ENCODE measurements at regions not wholly inside any gene's neighbourhood (a gene's known extent, or its start where the extent isn't known, plus 50 kb on each side); places are given as distances from the start of the nearest gene placed in this dataset.

DNA sequence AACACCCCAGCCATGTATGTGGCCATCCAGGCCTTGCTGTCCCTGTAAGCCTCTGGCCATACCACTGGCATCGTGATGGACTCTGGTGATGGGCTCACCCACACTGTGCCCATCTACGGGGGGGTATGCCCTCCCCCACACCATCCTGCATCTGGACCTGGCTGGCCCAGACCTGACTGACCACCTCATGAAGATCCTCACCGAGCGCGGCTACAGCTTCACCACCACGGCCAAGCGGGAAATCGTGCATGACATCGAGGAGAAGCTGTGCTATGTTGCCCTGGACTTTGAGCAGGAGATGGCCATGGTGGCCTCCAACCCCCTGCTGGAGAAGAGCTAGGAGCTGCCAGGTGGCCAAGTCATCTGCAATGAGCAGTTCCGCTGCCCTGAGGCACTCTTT lies 80.4 kb upstream of the ZCCHC2 start:
- no peak for DNase-seq (ENCODE audit: low spot score in 2 of 2)
- Mint-ChIP-seq H3K27ac (no peak overlapping the region), H3K4me3 (no peak overlapping the region), H3K36me3 (no peaks in the 10 kb centered on the region), H3K4me1 (peaks cover 7% of the 10 kb centered on the region), H3K9me3 (no peaks in the 10 kb centered on the region)
- no peak for ATAC-seq

DNA sequence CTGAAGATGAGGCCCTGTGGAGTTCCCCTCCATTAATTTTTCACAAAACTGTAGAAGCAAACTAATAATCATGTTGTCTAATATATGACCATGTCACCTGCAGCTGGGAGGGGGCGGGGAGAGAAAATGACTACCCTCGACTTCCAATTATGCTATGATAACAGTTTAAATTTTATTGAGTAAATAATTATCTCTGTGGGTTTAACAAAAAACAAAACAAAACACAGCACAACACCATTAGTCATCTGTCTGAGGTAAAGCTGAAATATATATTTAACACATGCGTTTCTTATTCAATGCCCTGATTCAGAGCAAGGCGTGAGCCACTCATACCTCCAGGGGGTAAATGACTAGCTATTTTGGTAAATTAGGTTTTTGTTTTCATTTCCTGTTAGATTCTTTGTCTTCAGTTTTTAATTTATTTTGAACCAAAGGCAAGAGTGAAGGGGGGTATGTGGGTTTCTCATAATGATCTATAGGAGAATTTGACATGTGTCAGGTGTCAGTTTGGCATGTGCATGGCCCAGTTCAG lies 77.4 kb upstream of the ZCCHC2 start:
- ATAC-seq (peak; percentile 96), DNase-seq (ENCODE audit: low spot score in 2 of 2) (no peak)
- Mint-ChIP-seq H3K4me3 (no peak overlapping the region), H3K4me1 (peaks cover 7% of the 10 kb centered on the region), H3K9me3 (no peaks in the 10 kb centered on the region), H3K36me3 (no peaks in the 10 kb centered on the region), H3K27ac (peak overlapping the region; percentile 3)

DNA sequence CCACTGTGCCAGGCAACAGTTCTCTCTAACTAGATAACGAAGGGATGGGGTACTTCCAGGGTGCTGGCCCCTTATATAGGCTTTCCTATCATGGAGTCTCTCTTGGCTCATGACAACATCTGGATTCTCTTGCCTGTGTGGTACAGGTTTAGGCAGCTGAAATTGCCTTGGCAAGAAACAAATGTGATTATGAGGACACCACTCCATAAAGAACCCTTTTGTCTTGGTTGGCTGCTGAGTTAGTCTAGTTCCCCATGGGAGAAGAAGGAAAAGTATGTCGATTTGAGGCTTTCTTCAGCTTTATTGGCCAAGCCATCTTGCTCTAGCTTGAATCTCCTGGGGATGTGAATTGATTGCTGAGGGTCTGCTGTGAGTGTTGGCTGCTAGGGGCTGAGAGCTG lies 76.3 kb upstream of the ZCCHC2 start:
- Mint-ChIP-seq H3K9me3 (no peaks in the 10 kb centered on the region), H3K4me3 (no peak overlapping the region), H3K36me3 (no peaks in the 10 kb centered on the region), H3K27ac (no peak overlapping the region), H3K4me1 (peaks cover 7% of the 10 kb centered on the region)
- DNase-seq (ENCODE audit: low spot score in 2 of 2) = no peak
- no peak for ATAC-seq

- Mint-ChIP-seq H3K4me3 (no peak overlapping the region), H3K9me3 (no peaks in the 10 kb centered on the region), H3K36me3 (no peaks in the 10 kb centered on the region), H3K4me1 (peaks cover 11% of the 10 kb centered on the region), H3K27ac (no peak overlapping the region)
- ATAC-seq (no peak), DNase-seq (ENCODE audit: low spot score in 2 of 2) (no peak)
These were observed 75.2 kb upstream of the ZCCHC2 start for GRCh38 chr18:62447652-62448051.

GRCh38 chr18:62448426-62448825 lies 74.4 kb upstream of the ZCCHC2 start:
- no peak overlapping the region for H3K4me3 Mint-ChIP-seq
- DNase-seq (ENCODE audit: low spot score in 2 of 2) (peak in 1 of 2 donors; percentile 41), ATAC-seq (no peak)
- H3K36me3 Mint-ChIP-seq = no peaks in the 10 kb centered on the region
- H3K9me3 Mint-ChIP-seq = no peaks in the 10 kb centered on the region
- H3K4me1 Mint-ChIP-seq = peaks cover 16% of the 10 kb centered on the region
- H3K27ac Mint-ChIP-seq = no peak overlapping the region

DNA sequence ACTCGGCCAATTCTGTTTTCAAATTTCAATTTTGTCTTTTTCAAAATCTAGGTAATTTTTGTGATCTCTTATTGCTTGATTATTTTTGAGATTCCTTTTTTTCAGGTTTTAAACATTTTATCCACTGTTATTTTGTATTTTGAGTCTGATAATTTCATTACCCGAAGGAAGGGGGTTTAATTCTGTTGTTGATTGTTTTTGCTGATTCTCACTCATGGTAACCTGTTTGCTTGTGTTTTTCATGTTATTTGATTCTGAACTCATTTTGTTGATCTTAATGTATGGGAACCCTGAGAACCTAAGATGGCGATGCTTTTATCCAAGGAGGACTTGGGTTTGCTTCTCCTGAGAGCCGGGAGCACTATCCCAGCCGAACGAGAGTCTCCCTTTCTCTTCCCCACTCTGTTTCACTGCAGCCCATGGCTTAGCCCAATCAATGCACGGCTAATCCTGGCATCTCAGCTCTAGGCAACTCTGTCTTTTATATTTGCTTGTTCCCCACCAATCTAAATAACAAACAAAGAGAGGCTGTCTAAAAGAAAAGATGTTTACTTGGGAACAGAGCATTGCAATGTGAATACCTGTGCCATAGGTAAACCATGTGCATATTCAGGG lies 73.2 kb upstream of the ZCCHC2 start:
- Mint-ChIP-seq H3K4me1 (peaks cover 24% of the 10 kb centered on the region), H3K4me3 (no peak overlapping the region), H3K36me3 (no peaks in the 10 kb centered on the region), H3K9me3 (no peaks in the 10 kb centered on the region), H3K27ac (no peak overlapping the region)
- no peak for ATAC-seq
- DNase-seq (ENCODE audit: low spot score in 2 of 2) = peak in 1 of 2 donors; percentile 38

GRCh38 chr18:62450175-62450545 lies 72.7 kb upstream of the ZCCHC2 start:
- no peak overlapping the region for H3K27ac Mint-ChIP-seq
- DNase-seq (ENCODE audit: low spot score in 2 of 2) (peak in 1 of 2 donors; percentile 37), ATAC-seq (no peak)
- H3K9me3 Mint-ChIP-seq = no peaks in the 10 kb centered on the region
- peaks cover 24% of the 10 kb centered on the region for H3K4me1 Mint-ChIP-seq
- no peaks in the 10 kb centered on the region for H3K36me3 Mint-ChIP-seq
- no peak overlapping the region for H3K4me3 Mint-ChIP-seq

- DNase-seq (ENCODE audit: low spot score in 2 of 2) = peak in 1 of 2 donors; percentile 44
- H3K27ac Mint-ChIP-seq = no peak overlapping the region
- no peaks in the 10 kb centered on the region for H3K9me3 Mint-ChIP-seq
- peaks cover 19% of the 10 kb centered on the region for H3K4me1 Mint-ChIP-seq
- no peak for ATAC-seq
- no peak overlapping the region for H3K4me3 Mint-ChIP-seq
- no peaks in the 10 kb centered on the region for H3K36me3 Mint-ChIP-seq
These were observed 72.0 kb upstream of the ZCCHC2 start for GRCh38 chr18:62450546-62451410.

GRCh38 chr18:62452280-62452831 lies 70.5 kb upstream of the ZCCHC2 start:
- Mint-ChIP-seq H3K4me1 (peaks cover 17% of the 10 kb centered on the region), H3K9me3 (no peaks in the 10 kb centered on the region), H3K27ac (no peak overlapping the region), H3K4me3 (no peak overlapping the region), H3K36me3 (no peaks in the 10 kb centered on the region)
- DNase-seq (ENCODE audit: low spot score in 2 of 2) (peak in 1 of 2 donors; percentile 65), ATAC-seq (peak; percentile 68)

DNA sequence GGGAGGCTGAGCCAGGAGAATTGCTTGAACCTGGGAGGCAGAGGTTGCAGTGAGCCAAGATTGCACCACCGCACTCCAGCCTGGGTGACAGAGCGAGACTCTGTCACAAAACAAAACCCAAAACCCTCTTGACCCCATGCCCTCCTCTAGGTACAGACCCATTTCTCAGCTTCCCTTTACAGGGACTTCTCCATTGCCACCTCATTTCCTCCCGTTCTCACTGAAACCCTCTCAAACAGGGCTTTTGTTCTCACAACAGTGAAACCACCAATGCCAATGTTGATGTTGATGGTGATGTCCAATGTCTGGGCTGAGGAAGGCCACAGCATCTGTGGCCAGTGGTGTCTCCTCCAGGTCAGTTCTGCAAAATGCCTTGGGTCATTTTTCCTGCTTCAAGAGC lies 69.0 kb upstream of the ZCCHC2 start:
- no peaks in the 10 kb centered on the region for H3K36me3 Mint-ChIP-seq
- peak in 1 of 2 donors; percentile 60 for DNase-seq (ENCODE audit: low spot score in 2 of 2)
- ATAC-seq = peak; percentile 83
- H3K4me1 Mint-ChIP-seq = peaks cover 17% of the 10 kb centered on the region
- H3K27ac Mint-ChIP-seq = peak overlapping the region; percentile 55
- no peaks in the 10 kb centered on the region for H3K9me3 Mint-ChIP-seq
- no peak overlapping the region for H3K4me3 Mint-ChIP-seq

- ATAC-seq = no peak
- Mint-ChIP-seq H3K27ac (peak overlapping the region; percentile 55), H3K4me1 (peaks cover 17% of the 10 kb centered on the region), H3K36me3 (no peaks in the 10 kb centered on the region), H3K9me3 (no peaks in the 10 kb centered on the region), H3K4me3 (no peak overlapping the region)
- DNase-seq (ENCODE audit: low spot score in 2 of 2) = peak in 1 of 2 donors; percentile 46
These were observed 68.3 kb upstream of the ZCCHC2 start for GRCh38 chr18:62454527-62454926.

DNA sequence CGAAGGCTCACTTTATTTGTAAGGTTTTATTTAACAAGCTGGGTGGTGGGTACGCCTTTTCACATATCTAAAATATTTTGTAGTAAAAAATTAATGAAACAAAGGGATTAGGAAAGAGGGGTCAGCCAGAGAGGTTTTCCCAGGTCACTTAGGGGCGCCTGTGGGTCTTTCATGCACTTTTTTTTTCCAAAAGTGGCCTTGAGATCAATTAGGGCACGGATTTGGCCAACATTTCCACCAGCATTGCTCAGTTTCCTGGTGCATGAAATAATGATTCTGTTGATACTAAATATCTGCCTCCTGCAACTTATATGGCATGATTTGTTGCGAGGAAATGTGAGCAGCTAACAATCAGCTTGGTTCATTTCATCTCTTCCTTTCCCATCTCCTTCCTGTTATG lies 67.6 kb upstream of the ZCCHC2 start:
- DNase-seq (ENCODE audit: low spot score in 2 of 2) (peak in 1 of 2 donors; percentile 18), ATAC-seq (no peak)
- H3K4me3 Mint-ChIP-seq = no peak overlapping the region
- H3K27ac Mint-ChIP-seq = no peak overlapping the region
- no peaks in the 10 kb centered on the region for H3K9me3 Mint-ChIP-seq
- peaks cover 17% of the 10 kb centered on the region for H3K4me1 Mint-ChIP-seq
- no peaks in the 10 kb centered on the region for H3K36me3 Mint-ChIP-seq

DNA sequence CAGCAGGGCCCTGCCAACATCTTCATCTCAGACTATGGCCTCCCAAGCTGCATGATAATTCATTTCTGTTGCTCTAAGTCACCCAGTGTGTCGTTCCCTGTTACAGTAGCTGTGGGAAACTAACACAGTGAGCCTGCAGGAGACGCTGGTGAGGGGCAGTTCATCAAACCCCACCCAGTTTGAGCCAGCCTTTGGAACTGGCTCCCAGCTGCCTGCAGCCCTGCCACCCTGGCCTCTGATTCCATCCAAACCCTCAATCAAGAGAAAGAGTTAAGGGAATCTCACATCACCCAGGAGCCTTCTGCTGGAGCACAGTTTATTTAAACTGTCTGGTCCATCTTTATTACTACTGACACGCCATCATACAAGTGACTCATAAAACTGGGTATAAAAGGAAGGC lies 64.9 kb upstream of the ZCCHC2 start:
- H3K4me3 Mint-ChIP-seq = no peak overlapping the region
- DNase-seq (ENCODE audit: low spot score in 2 of 2) (peak in 1 of 2 donors; percentile 35), ATAC-seq (no peak)
- H3K9me3 Mint-ChIP-seq = no peaks in the 10 kb centered on the region
- no peaks in the 10 kb centered on the region for H3K36me3 Mint-ChIP-seq
- H3K4me1 Mint-ChIP-seq = peaks cover 11% of the 10 kb centered on the region
- no peak overlapping the region for H3K27ac Mint-ChIP-seq

GRCh38 chr18:62458346-62458745 lies 64.5 kb upstream of the ZCCHC2 start:
- no peak for ATAC-seq
- H3K4me1 Mint-ChIP-seq = peaks cover 9% of the 10 kb centered on the region
- H3K4me3 Mint-ChIP-seq = no peak overlapping the region
- H3K36me3 Mint-ChIP-seq = no peaks in the 10 kb centered on the region
- no peaks in the 10 kb centered on the region for H3K9me3 Mint-ChIP-seq
- H3K27ac Mint-ChIP-seq = no peak overlapping the region
- DNase-seq (ENCODE audit: low spot score in 2 of 2) = peak in 1 of 2 donors; percentile 6

- Mint-ChIP-seq H3K4me1 (peaks cover 1% of the 10 kb centered on the region), H3K9me3 (no peaks in the 10 kb centered on the region)
These were observed 63.7 kb upstream of the ZCCHC2 start for GRCh38 chr18:62458868-62459716.

More at GRCh38 chr18:62458868-62459716, 63.7 kb upstream of the ZCCHC2 start:
- no peak overlapping the region for H3K4me3 Mint-ChIP-seq
- no peaks in the 10 kb centered on the region for H3K36me3 Mint-ChIP-seq
- DNase-seq (ENCODE audit: low spot score in 2 of 2) = peak in 1 of 2 donors; percentile 40
- no peak for ATAC-seq
- H3K27ac Mint-ChIP-seq = no peak overlapping the region

All from stimulated activated effector memory CD8-positive, alpha-beta T cell treated with anti-CD3 and anti-CD28 coated beads, Interleukin-12 subunit alpha, Interleukin-12 subunit beta, amount 100 ng/mL, for 72 hours (primary cell).